H9 (cell line): ENCODE measurements at regions not wholly inside any gene's neighbourhood (a gene's known extent, or its start where the extent isn't known, plus 50 kb on each side); places are given as distances from the start of the nearest gene placed in this dataset.

ENCODE experiments used
- DNase-seq: peaks from one replicate; pipeline ENCODE4 v3.0.0-alpha.2; 2017
- H2AFZ ChIP-seq: one replicate; pipeline ENCODE4 v1.6.1; 2013; ENCODE audit warnings: mild to moderate bottlenecking, low read length, control low read depth, moderate library complexity
- H2AK5ac ChIP-seq: 2 replicates; pipeline ENCODE4 v1.6.1; 2013; ENCODE audit warnings: low read length, control low read depth, mixed read lengths; ENCODE audit not compliant: insufficient read length
- H2BK120ac ChIP-seq: one replicate; pipeline ENCODE4 v1.6.1; 2013; ENCODE audit warnings: low read depth, mild to moderate bottlenecking, low read length, control low read depth, inconsistent platforms; ENCODE audit not compliant: poor library complexity, severe bottlenecking
- H2BK12ac ChIP-seq: 2 replicates; pipeline ENCODE4 v1.6.1; 2013; ENCODE audit warnings: low read length, control low read depth, mixed read lengths, low read depth; ENCODE audit not compliant: insufficient read length
- H2BK15ac ChIP-seq: 2 replicates; pipeline ENCODE4 v1.6.1; 2013; ENCODE audit warnings: low read depth, low read length, control low read depth
- H2BK20ac ChIP-seq: one replicate; pipeline ENCODE4 v1.6.1; 2013; ENCODE audit warnings: low read depth, mild to moderate bottlenecking, low read length, control low read depth, inconsistent platforms; ENCODE audit not compliant: poor library complexity, severe bottlenecking
- H2BK5ac ChIP-seq: 2 replicates; pipeline ENCODE4 v1.6.1; 2013; ENCODE audit warnings: low read length, control low read depth, mixed read lengths; ENCODE audit not compliant: insufficient read length
- H3K14ac ChIP-seq: 2 replicates; pipeline ENCODE4 v1.6.1; 2013; ENCODE audit warnings: low read length, control low read depth; ENCODE audit not compliant: insufficient read depth
- H3K18ac ChIP-seq: 2 replicates; pipeline ENCODE4 v1.6.1; 2013; ENCODE audit warnings: low read depth, mild to moderate bottlenecking, mixed read lengths, low read length, control low read depth; ENCODE audit not compliant: insufficient read length
- H3K23ac ChIP-seq: 2 replicates; pipeline ENCODE4 v1.6.1; 2013; ENCODE audit warnings: low read length, control low read depth, mixed read lengths, low read depth; ENCODE audit not compliant: insufficient read length
- H3K23me2 ChIP-seq: 2 replicates; pipeline ENCODE4 v1.6.1; 2013; ENCODE audit warnings: low read depth, mild to moderate bottlenecking, mixed read lengths, low read length, control low read depth; ENCODE audit not compliant: insufficient read length, poor library complexity, severe bottlenecking
- H3K27ac ChIP-seq: 2 replicates; pipeline ENCODE4 v1.5.1; 2013; ENCODE audit warnings: low read length, control low read depth, mixed read lengths, low read depth; ENCODE audit not compliant: insufficient read length
- H3K27me3 ChIP-seq: 2 replicates; pipeline ENCODE4 v1.6.1; 2013; ENCODE audit warnings: low read length, control low read depth, inconsistent platforms; ENCODE audit not compliant: insufficient read depth
- H3K4ac ChIP-seq: 2 replicates; pipeline ENCODE4 v1.6.1; 2013; ENCODE audit warnings: low read depth, mild to moderate bottlenecking, control low read depth, inconsistent platforms, low read length, moderate library complexity
- H3K4me1 ChIP-seq: 2 replicates; pipeline ENCODE4 v1.6.1; 2013; ENCODE audit warnings: low read length, control low read depth, inconsistent platforms; ENCODE audit not compliant: insufficient read depth
- H3K4me2 ChIP-seq: 2 replicates; pipeline ENCODE4 v1.6.1; 2013; ENCODE audit warnings: low read length, control low read depth, mixed read lengths; ENCODE audit not compliant: insufficient read length, insufficient read depth
- H3K56ac ChIP-seq: 2 replicates; pipeline ENCODE4 v1.6.1; 2013; ENCODE audit warnings: low read depth, mild to moderate bottlenecking, mixed read lengths, low read length, control low read depth; ENCODE audit not compliant: insufficient read length
- H3K79me1 ChIP-seq: 2 replicates; pipeline ENCODE4 v1.6.1; 2013; ENCODE audit warnings: low read depth, mild to moderate bottlenecking, moderate library complexity, low read length, control low read depth, inconsistent platforms; ENCODE audit not compliant: insufficient read depth, poor library complexity, severe bottlenecking
- H3K79me2 ChIP-seq: 2 replicates; pipeline ENCODE4 v1.6.1; 2013; ENCODE audit warnings: low read length, control low read depth, inconsistent platforms; ENCODE audit not compliant: insufficient read depth
- H3K9ac ChIP-seq: 2 replicates; pipeline ENCODE4 v1.6.1; 2013; ENCODE audit warnings: low read length, control low read depth, mixed read lengths; ENCODE audit not compliant: insufficient read length; ENCODE audit errors: extremely low read depth
- H3K9me3 ChIP-seq: one replicate; pipeline ENCODE4 v1.6.1; 2013; ENCODE audit warnings: low read depth, low read length, inconsistent platforms; ENCODE audit not compliant: control insufficient read depth
- H3T11ph ChIP-seq: one replicate; pipeline ENCODE4 v1.6.1; 2013; ENCODE audit warnings: mild to moderate bottlenecking, low read length, control low read depth, inconsistent platforms
- H4K20me1 ChIP-seq: one replicate; pipeline ENCODE4 v1.6.1; 2013; ENCODE audit not compliant: control insufficient read depth, insufficient read length, insufficient read depth
- H4K5ac ChIP-seq: 2 replicates; pipeline ENCODE4 v1.6.1; 2013; ENCODE audit warnings: low read depth, mild to moderate bottlenecking, mixed read lengths, low read length, control low read depth; ENCODE audit not compliant: insufficient read length
- H4K8ac ChIP-seq: replicated peaks from 2 replicates; pipeline ENCODE4 v1.6.1; 2013; ENCODE audit warnings: low read length, control low read depth, mixed read lengths, low read depth; ENCODE audit not compliant: insufficient read length
- H4K91ac ChIP-seq: 2 replicates; pipeline ENCODE4 v1.6.1; 2013; ENCODE audit warnings: low read depth, mild to moderate bottlenecking, moderate library complexity, mixed read lengths, low read length, control low read depth; ENCODE audit not compliant: insufficient read length
- H3K27ac Mint-ChIP-seq, 3 experiments: 2 replicates in 2 of 3; 3 replicates in 1 of 3; pipeline ENCODE4 v1.8.0; 2020 to 2021; ENCODE audit warnings: mixed read lengths in 3 of 3, mild to moderate bottlenecking in 1 of 3, moderate library complexity in 1 of 3
- H3K27me3 Mint-ChIP-seq: 2 replicates; pipeline ENCODE4 v1.8.0; 2021; ENCODE audit warnings: low read depth, mild to moderate bottlenecking, moderate library complexity, mixed read lengths
- H3K36me3 Mint-ChIP-seq, 3 experiments: 2 replicates in 2 of 3; 3 replicates in 1 of 3; pipeline ENCODE4 v1.8.0; 2020 to 2021; ENCODE audit warnings: low read depth in 3 of 3, mixed read lengths in 3 of 3; ENCODE audit not compliant: insufficient read depth in 1 of 3
- H3K4me1 Mint-ChIP-seq, 2 experiments: 2 replicates each; pipeline ENCODE4 v1.8.0; 2020; ENCODE audit warnings: mixed read lengths in 2 of 2
- H3K4me3 Mint-ChIP-seq, 2 experiments: 2 replicates in 1 of 2; 3 replicates in 1 of 2; pipeline ENCODE4 v1.8.0; 2020 to 2021; ENCODE audit warnings: mild to moderate bottlenecking in 2 of 2, mixed read lengths in 2 of 2, moderate library complexity in 1 of 2
- H3K9me3 Mint-ChIP-seq, 2 experiments: 2 replicates in 1 of 2; 3 replicates in 1 of 2; pipeline ENCODE4 v1.8.0; 2020; ENCODE audit warnings: mild to moderate bottlenecking in 2 of 2, mixed read lengths in 2 of 2, moderate library complexity in 1 of 2
- CTCF ChIP-seq: fragments of 200-600 bp; sonication (generic); conservative IDR thresholded peaks from 3 replicates; pipeline ENCODE4 v1.8.0; 2021; ENCODE audit warnings: antibody characterized with exemption, mild to moderate bottlenecking
- WGBS: extraction: QIAGEN DNeasy Blood & Tissue Kit; methylation state at CpG from one replicate; pipeline ENCODE4 v1.1.7; 2013; ENCODE audit warnings: missing lambda C conversion rate, low lambda C conversion rate, mixed read lengths; ENCODE audit not compliant: insufficient read length; ENCODE audit errors: extremely low coverage; 5-methylcytosine and 5-hydroxymethylcytosine counted together

GRCh38 chr21:17139696-17140095 is 373.1 kb upstream of the CXADR start:
- Histone ChIP-seq H2AFZ (no peak overlapping the region), H3K23ac (no peak overlapping the region), H3K4me2 (no peak overlapping the region), H2BK15ac (no peak overlapping the region), H4K8ac (no peak overlapping the region), H2BK120ac (no peak overlapping the region), H2BK20ac (no peak overlapping the region), H3K9me3 (no peaks in the 10 kb centered on the region), H3K79me1 (no peaks in the 10 kb centered on the region), H3K56ac (no peak overlapping the region), H3K14ac (no peak overlapping the region), H3K4me1 (no peaks in the 10 kb centered on the region), H3K27ac (no peak overlapping the region), H2BK5ac (no peak overlapping the region), H2AK5ac (no peak overlapping the region), H3T11ph (no peak overlapping the region), H4K91ac (no peak overlapping the region), H3K9ac (no peak overlapping the region), H3K18ac (no peak overlapping the region), H3K23me2 (no peaks in the 10 kb centered on the region), H2BK12ac (no peak overlapping the region), H4K5ac (no peak overlapping the region), H3K4ac (no peak overlapping the region), H3K79me2 (no peaks in the 10 kb centered on the region), H4K20me1 (no peaks in the 10 kb centered on the region), H3K27me3 (no peaks in the 10 kb centered on the region)
- Mint-ChIP-seq H3K4me1 (peaks cover 3 to 10% of the 10 kb centered on the region in 2 experiments; a peak in 2 of 4 replicates), H3K9me3 (no peaks in the 10 kb centered on the region), H3K4me3 (no peak overlapping the region), H3K27ac (no peak overlapping the region; a peak in 1 of 7 replicates), H3K27me3 (no peaks in the 10 kb centered on the region), H3K36me3 (no peaks in the 10 kb centered on the region)
- no peak for TF ChIP-seq CTCF
- WGBS = no CpG with 5 or more reads among the region's 5 CpGs
- DNase-seq = no peak
